K562 (cell line): ENCODE measurements at regions not wholly inside any gene's neighbourhood (a gene's known extent, or its start where the extent isn't known, plus 50 kb on each side); places are given as distances from the start of the nearest gene placed in this dataset.

Experiments
- BRF2 ChIP-seq: IDR thresholded peaks from 3 replicates; pipeline ENCODE4 v1.6.1; 2011; ENCODE audit warnings: borderline replicate concordance, mild to moderate bottlenecking; ENCODE audit not compliant: insufficient read length, insufficient read depth
- CBX5 ChIP-seq: IDR thresholded peaks from 2 replicates; pipeline ENCODE4 v1.6.1; 2014; ENCODE audit warnings: low read depth, borderline replicate concordance
- CREB1 ChIP-seq, 2 experiments: sonication (generic) in 1 of 2; formaldehyde crosslinking in 1 of 2; IDR thresholded peaks; 2 replicates each; pipeline versions ENCODE4 v1.6.1 to v1.8.0; 2012 to 2022; ENCODE audit warnings: inconsistent platforms in 1 of 2, mild to moderate bottlenecking in 1 of 2, missing genetic modification reagents in 1 of 2, moderate library complexity in 1 of 2
- CTCF ChIP-seq, 3 experiments: IDR thresholded peaks in 2 of 3; conservative IDR thresholded peaks in 1 of 3; 2 replicates each; pipeline ENCODE4 v1.5.1; 2011 to 2012; ENCODE audit warnings: low read length in 3 of 3, mild to moderate bottlenecking in 3 of 3, control low read depth in 2 of 3, improper control_type of control experiment in 1 of 3, inconsistent platforms in 1 of 3, low read depth in 1 of 3, mixed read lengths in 1 of 3, moderate library complexity in 1 of 3; ENCODE audit not compliant: insufficient read depth in 2 of 3
- FOXA1 ChIP-seq: fragments of 450-650 bp; IDR thresholded peaks from 2 replicates; pipeline ENCODE4 v1.6.1; 2016; ENCODE audit warnings: mild to moderate bottlenecking, borderline replicate concordance
- FOXM1 ChIP-seq, 2 experiments: fragments of 450-650 bp in 1 of 2; sonication (generic) in 1 of 2; formaldehyde crosslinking in 1 of 2; IDR thresholded peaks; 2 replicates each; pipeline versions ENCODE4 v1.6.1 to v1.9.0; 2017 to 2022; ENCODE audit warnings: low read depth in 2 of 2, mild to moderate bottlenecking in 2 of 2, missing genetic modification reagents in 1 of 2, moderate library complexity in 1 of 2
- NBN ChIP-seq: fragments of 450-650 bp; IDR thresholded peaks from 2 replicates; pipeline ENCODE4 v1.6.1; 2016; ENCODE audit warnings: low read depth, mild to moderate bottlenecking
- RFX5 ChIP-seq: IDR thresholded peaks from 2 replicates; pipeline ENCODE4 v1.6.1; 2011; ENCODE audit warnings: low read depth, mild to moderate bottlenecking, improper control_type of control experiment, low read length
- SRSF1 ChIP-seq: fragments of 200-400 bp; formaldehyde crosslinking; IDR thresholded peaks from 2 replicates; pipeline ENCODE4 v1.6.1; 2017; ENCODE audit warnings: mild to moderate bottlenecking, low read depth, low read length, moderate library complexity
- ZFP36 ChIP-seq: fragments of 150-350 bp; IDR thresholded peaks from 2 replicates; pipeline ENCODE4 v1.6.1; 2018; ENCODE audit warnings: low read length, low read depth; ENCODE audit not compliant: partially characterized antibody
- TF ChIP-seq, protein P1 (sequence below): fragments of 450-650 bp; IDR thresholded peaks from 2 replicates; pipeline ENCODE4 v1.6.1; 2018; ENCODE audit not compliant: partially characterized antibody

GRCh38 chr4:66097218-66097617, 426.9 kb upstream of the EPHA5 start:
- TF ChIP-seq ZFP36 (no peak), CTCF (IDR thresholded peaks at IDR 0.05 in 2 of 3, conservative IDR thresholded peaks at IDR 0.05 in 1 of 3; ENCODE audit: insufficient read depth in 2 of 3, low read depth in 1 of 3, low read length in 3 of 3) (no peak), FOXM1 (IDR thresholded peaks at IDR 0.05; ENCODE audit: low read depth) (no peak), FOXM1 (CRISPR knock-in tag; IDR thresholded peaks at IDR 0.05; ENCODE audit: low read depth) (no peak), CBX5 (no peak), NBN (no peak), FOXA1 (no peak), SRSF1 (no peak), BRF2 (no peak), CREB1 (IDR thresholded peaks at IDR 0.05) (no peak), CREB1 (CRISPR knock-in tag; IDR thresholded peaks at IDR 0.05) (no peak), RFX5 (no peak)
- TF ChIP-seq, protein P1, sequence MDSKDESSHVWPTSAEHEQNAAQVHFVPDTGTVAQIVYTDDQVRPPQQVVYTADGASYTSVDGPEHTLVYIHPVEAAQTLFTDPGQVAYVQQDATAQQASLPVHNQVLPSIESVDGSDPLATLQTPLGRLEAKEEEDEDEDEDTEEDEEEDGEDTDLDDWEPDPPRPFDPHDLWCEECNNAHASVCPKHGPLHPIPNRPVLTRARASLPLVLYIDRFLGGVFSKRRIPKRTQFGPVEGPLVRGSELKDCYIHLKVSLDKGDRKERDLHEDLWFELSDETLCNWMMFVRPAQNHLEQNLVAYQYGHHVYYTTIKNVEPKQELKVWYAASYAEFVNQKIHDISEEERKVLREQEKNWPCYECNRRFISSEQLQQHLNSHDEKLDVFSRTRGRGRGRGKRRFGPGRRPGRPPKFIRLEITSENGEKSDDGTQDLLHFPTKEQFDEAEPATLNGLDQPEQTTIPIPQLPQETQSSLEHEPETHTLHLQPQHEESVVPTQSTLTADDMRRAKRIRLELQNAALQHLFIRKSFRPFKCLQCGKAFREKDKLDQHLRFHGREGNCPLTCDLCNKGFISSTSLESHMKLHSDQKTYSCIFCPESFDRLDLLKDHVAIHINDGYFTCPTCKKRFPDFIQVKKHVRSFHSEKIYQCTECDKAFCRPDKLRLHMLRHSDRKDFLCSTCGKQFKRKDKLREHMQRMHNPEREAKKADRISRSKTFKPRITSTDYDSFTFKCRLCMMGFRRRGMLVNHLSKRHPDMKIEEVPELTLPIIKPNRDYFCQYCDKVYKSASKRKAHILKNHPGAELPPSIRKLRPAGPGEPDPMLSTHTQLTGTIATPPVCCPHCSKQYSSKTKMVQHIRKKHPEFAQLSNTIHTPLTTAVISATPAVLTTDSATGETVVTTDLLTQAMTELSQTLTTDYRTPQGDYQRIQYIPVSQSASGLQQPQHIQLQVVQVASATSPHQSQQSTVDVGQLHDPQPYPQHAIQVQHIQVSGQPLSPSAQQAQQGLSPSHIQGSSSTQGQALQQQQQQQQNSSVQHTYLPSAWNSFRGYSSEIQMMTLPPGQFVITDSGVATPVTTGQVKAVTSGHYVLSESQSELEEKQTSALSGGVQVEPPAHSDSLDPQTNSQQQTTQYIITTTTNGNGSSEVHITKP, result no peak
